ENCODE measurements at regions not wholly inside any gene's neighbourhood (a gene's known extent, or its start where the extent isn't known, plus 50 kb on each side); places are given as distances from the start of the nearest gene placed in this dataset.

GRCh38 chr1:5526385-5526750, 465.9 kb downstream of the NPHP4 start:
- intact Hi-C loops (cut with DNase I), result no loop called here
- no peaks in the 10 kb centered on the region for H3K36me3 ChIP-seq
- H3K4me3 ChIP-seq, result no peak overlapping the region
- no peak for TF ChIP-seq CTCF (IDR thresholded peaks at IDR 0.05)
- H3K9me3 ChIP-seq, result peaks cover 5 to 6% of the 10 kb centered on the region in 2 donors
- H3K4me1 ChIP-seq, result no peaks in the 10 kb centered on the region
- DNase-seq (ENCODE audit: low spot score in 2 of 2), result no peak
- H3K27me3 ChIP-seq, result no peaks in the 10 kb centered on the region
- H3K27ac ChIP-seq, result no peak overlapping the region

- no peak for DNase-seq (ENCODE audit: low spot score in 2 of 2)
- no peaks in the 10 kb centered on the region for H3K36me3 ChIP-seq
- H3K4me3 ChIP-seq, result no peak overlapping the region
- no peaks in the 10 kb centered on the region for H3K4me1 ChIP-seq
- no peak for TF ChIP-seq CTCF (IDR thresholded peaks at IDR 0.05)
- H3K9me3 ChIP-seq, result peaks cover 5 to 6% of the 10 kb centered on the region in 2 donors
- no peak overlapping the region for H3K27ac ChIP-seq
- intact Hi-C loops (cut with DNase I), result no loop called here
- no peaks in the 10 kb centered on the region for H3K27me3 ChIP-seq
Measured at GRCh38 chr1:5525597-5526384, 466.4 kb downstream of the NPHP4 start.

GRCh38 chr1:5522531-5523145, 469.6 kb downstream of the NPHP4 start:
- Histone ChIP-seq H3K27me3 (no peaks in the 10 kb centered on the region), H3K9me3 (no peaks in the 10 kb centered on the region), H3K36me3 (no peaks in the 10 kb centered on the region), H3K4me3 (no peak overlapping the region), H3K4me1 (no peaks in the 10 kb centered on the region), H3K27ac (no peak overlapping the region)
- no peak for TF ChIP-seq CTCF (IDR thresholded peaks at IDR 0.05)
- DNase-seq (ENCODE audit: low spot score in 2 of 2), result peak in 1 of 2 donors; percentile 38
- intact Hi-C loops (cut with DNase I), result no loop called here

- peak in 1 of 2 donors; percentile 22 for DNase-seq (ENCODE audit: low spot score in 2 of 2)
- no peaks in the 10 kb centered on the region for H3K27me3 ChIP-seq
- no peak overlapping the region for H3K4me3 ChIP-seq
- intact Hi-C loops (cut with DNase I), result no loop called here
- no peaks in the 10 kb centered on the region for H3K36me3 ChIP-seq
- no peaks in the 10 kb centered on the region for H3K4me1 ChIP-seq
- TF ChIP-seq CTCF (IDR thresholded peaks at IDR 0.05), result no peak
- no peaks in the 10 kb centered on the region for H3K9me3 ChIP-seq
- H3K27ac ChIP-seq, result no peak overlapping the region
Measured at GRCh38 chr1:5519366-5520135, 472.7 kb downstream of the NPHP4 start.

GRCh38 chr1:5516756-5517155, 475.5 kb downstream of the NPHP4 start:
- H3K4me3 ChIP-seq, result no peak overlapping the region
- no peaks in the 10 kb centered on the region for H3K4me1 ChIP-seq
- intact Hi-C loops (cut with DNase I), result no loop called here
- H3K27me3 ChIP-seq, result no peaks in the 10 kb centered on the region
- no peak for DNase-seq (ENCODE audit: low spot score in 2 of 2)
- TF ChIP-seq CTCF (IDR thresholded peaks at IDR 0.05), result no peak
- H3K36me3 ChIP-seq, result no peaks in the 10 kb centered on the region
- no peak overlapping the region for H3K27ac ChIP-seq
- H3K9me3 ChIP-seq, result no peaks in the 10 kb centered on the region
